ENCODE measurements at regions not wholly inside any gene's neighbourhood (a gene's known extent, or its start where the extent isn't known, plus 50 kb on each side); places are given as distances from the start of the nearest gene placed in this dataset.
"Not testable (repeated sequence)": the region's sequence is repeated elsewhere in the genome, so short reads cannot be mapped to it uniquely, and the experiment has no call there.

DNA sequence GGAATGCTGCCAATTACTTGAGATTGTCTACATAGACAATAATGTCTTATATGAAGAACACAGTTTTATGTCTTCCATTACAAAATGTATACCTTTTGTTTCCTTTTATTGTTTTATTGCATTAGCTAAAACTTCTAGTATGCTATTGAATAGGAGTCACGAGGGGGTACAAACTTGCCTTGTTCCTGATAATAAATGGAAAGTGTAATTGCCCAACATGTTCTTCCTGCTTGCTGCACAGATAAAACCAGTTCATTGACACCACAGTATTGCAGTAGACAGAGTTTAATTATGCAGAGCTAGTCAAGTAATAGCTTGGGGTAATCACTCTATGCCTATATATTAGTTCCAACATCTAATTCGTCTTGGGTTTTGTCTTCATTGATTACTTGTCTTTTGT lies 1276.2 kb upstream of the NRXN1 start:
- no peak for DNase-seq (ENCODE audit: low read depth, low spot score)

DNA sequence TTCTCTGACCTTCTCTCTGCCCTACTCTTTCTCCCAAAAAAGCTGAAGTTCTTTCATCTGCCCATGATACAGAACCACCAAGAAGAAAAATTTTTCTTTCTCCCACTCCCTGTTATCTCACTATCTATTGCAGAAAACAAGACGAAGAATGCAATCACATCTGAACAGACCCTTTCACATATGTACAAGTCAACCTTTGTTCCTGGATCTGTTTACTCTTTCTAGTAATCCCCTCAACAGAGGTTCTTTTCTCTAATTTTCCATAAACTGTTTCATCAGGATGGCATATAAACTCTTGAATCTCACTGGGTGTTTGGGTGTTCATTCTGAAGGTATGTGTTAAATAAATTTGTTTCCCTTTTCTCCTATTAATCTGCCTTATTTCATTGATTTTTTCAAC lies 1262.7 kb upstream of the NRXN1 start:
- no peak for DNase-seq (ENCODE audit: low read depth, low spot score)

DNA sequence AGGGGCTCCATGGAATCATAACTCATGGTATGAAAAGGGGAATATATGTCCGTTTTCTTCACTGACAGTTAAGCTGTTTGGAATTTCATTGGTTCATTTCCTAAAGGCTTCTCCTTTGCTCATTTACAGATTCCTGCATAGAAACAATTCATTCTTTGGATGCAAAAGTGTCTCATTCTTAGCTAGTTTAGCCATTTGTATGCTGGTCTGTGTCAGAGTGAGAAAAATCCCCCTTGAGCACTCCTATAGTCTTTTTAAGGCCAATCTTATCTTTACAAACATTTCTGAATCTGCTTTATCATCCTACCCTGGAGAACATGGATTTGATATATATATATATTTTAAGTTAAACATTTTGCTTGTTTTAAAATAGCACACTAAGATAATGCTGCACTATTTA lies 1260.9 kb upstream of the NRXN1 start:
- DNase-seq (ENCODE audit: low read depth, low spot score): no peak

DNA sequence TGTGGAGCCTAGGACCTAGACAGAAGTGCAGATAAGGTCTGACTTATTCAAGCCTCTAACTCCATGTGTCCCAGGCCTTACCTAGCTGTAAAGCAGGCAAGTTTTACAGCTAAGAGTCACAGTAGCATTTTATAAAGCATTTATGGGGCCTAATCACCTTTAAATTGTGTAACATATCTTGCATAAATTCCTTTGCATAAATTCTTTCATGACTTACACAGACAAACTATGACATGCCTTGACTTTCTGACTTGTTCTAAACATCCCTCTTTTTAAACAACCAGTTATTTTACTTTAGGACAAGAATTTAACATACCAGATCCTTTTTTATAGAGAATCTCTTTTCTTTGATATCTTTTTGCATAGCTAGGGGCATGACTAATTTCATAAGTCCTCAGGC lies 1257.8 kb upstream of the NRXN1 start:
- no peak for DNase-seq (ENCODE audit: low read depth, low spot score)

DNA sequence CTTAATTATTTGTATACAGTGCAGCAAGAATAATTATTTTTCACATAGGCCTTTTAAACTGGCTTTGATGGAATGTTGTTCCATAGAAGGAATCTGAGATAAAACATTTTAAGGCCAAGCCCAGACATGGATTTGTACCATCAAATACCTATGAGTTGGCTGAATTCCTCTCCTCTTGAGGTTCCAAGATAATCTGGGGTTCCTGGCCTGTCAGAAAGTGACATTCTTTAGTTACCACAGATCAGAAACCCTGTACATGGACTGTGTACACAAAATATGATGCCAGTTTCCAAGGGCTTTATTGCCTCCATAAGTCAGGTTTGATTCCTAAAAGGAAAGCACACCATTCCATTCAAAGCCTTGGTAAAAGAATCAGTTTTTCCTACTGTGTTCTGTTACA lies 1256.7 kb upstream of the NRXN1 start:
- DNase-seq (ENCODE audit: low read depth, low spot score): no peak

DNA sequence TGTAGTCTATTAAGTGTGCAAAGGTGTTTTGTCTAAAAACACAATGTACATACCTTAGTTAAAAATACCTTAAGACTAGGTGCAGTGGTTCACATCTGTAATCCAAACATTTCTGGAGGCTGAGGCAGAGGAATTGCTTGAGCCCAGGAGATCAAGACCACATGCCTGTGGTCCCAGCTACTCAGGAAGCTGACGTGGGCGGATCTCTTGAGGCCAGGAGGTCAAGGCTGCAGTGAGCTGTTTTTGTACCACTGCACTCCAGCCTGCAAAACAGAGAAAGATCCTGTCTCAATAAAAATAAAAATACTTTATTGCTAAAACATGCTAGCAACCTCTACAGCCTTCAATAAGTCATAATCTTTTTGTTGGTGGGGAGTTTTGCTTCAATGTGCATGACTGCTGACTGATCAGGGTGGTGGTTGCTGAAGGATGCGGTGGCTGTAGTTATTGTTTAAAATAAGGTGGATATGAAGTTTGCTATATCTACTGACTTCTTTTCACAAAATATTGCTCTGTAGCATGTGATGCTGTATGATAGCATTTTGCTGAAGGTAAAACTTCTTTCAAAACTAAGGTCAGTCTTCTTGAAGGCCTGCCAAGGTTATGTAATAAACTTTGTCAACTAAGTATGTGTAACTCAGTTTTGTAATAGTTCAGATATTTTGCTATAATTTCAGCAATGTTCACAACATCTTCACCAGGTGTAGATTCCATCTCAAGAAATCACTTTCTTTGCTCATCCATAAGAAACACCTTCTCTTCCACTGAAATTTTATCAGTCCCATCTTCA lies 1238.0 kb upstream of the NRXN1 start:
- peak; percentile 47 for DNase-seq (ENCODE audit: low read depth, low spot score)

DNA sequence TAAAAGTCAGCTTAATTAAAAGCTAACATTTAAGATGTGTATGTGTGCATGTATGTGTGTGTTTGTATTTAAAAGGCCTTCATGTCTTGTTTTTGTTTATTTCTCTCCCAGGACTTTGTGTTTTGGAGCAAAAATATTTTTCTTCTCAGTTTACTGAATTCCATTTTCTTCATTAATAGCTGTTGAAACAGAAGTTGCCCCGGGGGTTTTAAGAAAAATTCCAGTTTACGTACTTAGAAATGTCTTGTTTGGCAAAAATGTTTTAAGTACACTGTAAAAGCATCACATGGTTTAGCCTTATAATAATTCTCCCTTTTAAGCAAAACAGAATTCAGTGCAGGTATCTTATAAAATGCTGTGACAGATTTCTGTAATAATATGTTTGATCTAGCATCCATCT lies 1233.0 kb upstream of the NRXN1 start:
- DNase-seq (ENCODE audit: low read depth, low spot score): no peak

DNA sequence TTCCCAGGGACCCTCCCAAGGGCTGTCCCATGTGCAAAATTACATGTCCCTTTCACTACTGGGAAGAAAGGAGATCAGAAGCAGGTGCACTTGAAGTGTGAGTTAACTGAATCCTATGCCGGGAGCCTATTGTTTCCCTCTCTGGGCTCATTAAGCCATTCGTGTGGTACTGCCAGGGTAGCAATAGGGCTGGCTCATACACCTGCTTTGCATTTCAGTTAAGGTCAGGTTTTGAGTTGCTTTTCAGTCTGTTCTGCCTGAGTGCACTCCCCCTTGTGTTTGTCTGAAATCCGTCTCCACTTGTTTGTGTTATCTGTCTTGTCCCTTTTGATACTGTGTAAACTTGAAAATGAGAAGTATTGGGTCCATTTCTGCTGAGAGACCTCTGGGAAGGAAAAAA lies 1232.6 kb upstream of the NRXN1 start:
- no peak for DNase-seq (ENCODE audit: low read depth, low spot score)

DNA sequence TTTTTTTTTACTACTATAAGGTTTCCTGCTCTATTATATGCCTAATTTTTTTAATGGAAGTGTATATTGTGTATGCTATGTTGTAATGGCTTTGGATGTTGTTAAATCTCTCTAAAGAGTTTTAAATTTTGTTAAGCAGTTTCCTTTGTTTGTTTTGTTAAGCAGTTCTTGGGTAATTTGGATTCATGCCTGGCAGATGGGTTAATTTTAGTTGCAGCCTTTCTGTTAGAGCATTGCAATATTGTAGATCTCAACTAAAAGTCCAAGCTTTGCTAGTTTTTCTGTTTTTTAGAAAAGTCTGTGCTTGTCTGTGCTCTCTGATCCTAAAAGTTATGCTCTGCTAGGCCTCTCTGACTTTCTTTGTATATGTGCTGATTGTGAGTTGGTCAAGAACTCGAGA lies 1229.0 kb upstream of the NRXN1 start:
- DNase-seq (ENCODE audit: low read depth, low spot score): no peak

DNA sequence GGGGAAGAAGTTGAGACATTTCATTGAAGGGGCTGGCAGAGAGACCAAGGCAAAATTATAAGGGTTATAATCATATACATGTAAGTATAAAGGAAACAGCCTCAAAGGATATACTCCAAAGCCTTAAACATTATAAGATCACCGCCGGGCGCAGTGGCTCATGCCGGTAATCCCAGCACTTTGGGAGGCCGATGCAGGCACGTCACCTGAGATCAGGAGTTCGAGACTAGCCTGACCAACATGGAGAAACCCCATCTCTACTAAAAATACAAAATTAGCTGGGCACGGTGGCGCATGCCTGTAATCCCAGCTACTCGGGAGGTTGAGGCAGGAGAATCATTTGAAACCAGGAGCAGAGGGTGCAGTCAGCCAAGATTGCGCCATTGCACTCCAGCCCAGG lies 1227.0 kb upstream of the NRXN1 start:
- not testable (repeated sequence) for DNase-seq (ENCODE audit: low read depth, low spot score)

DNA sequence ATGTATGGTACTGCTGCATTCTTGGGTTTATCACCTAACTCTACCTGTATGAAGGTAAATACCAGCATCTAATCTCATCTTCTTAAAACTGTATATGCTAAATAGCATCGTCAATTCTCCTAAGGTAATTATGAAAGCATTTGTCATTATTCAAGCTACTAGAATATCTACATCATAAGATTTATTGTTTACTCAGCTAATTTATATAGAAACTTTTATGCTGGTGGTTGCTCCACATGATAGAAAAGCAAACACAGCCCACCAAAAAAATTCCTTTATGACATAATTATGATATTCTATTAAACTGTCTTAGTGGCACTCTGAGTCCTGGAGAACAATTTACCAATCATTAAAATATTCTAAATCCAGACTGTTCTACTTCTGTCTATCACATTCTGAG lies 1226.1 kb upstream of the NRXN1 start:
- DNase-seq (ENCODE audit: low read depth, low spot score): no peak

DNA sequence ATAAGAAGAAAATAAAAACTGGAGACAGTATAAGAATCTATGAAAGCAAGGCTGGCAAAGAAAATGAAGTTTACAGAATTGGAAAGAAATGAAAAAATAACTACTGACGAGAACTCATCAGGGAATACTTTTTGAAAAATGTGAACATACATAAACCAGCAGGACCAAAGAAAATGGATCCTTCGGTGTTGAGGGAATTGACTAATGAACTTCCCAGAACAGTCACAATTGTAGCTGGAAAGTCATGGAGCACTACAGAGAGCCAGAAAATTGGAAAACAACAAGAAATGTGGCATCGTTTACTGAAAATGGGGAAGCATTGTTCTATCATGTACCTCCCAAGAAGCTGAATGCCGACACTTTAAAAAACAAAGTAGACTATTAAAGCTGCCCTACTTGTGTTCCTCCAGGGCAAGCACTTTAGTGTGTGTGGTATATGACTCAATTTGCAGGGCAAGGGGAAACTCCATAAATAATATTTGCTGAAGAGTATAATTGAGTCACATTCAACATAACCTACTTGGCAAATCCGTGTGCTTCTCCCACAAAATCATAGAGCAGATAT lies 1221.6 kb upstream of the NRXN1 start:
- DNase-seq (ENCODE audit: low read depth, low spot score): no peak

DNA sequence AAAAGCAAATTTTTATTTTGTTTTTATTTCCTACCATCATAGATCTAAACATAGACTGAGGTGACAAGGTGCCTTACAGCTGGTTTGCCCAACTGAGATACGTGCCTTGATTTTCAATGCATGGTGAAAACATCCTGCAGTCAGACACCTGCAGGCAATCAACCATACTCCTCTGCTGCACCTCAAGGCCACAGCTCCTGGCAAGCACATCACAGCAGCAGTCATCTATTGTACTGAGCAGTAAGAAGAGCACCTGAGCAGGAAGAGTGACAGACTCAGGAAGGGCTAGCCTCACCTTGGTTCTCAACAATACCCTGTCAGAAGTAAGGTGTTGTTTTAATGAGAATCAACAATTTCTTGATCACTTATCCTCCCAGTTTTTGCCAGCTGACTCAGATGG lies 1206.8 kb upstream of the NRXN1 start:
- DNase-seq (ENCODE audit: low read depth, low spot score): no peak

DNA sequence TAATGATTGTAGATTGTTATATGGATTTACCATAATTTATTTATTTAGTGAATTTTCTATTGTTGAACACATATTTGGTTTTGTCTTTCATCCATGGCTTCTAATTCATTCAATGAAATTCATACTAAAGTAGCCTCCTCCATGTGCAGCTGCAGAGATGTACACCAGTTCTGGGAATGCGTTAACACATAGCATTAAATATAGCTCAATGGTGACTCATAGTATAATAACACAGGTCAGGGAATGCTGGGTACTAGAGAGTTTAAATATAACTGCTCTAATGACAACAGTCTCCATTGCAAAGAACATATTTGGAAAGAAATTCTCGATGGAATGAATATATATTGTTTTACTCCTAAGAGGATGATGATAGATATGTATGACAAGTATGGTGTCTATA lies 1190.2 kb upstream of the NRXN1 start:
- DNase-seq (ENCODE audit: low read depth, low spot score): peak; percentile 3

DNA sequence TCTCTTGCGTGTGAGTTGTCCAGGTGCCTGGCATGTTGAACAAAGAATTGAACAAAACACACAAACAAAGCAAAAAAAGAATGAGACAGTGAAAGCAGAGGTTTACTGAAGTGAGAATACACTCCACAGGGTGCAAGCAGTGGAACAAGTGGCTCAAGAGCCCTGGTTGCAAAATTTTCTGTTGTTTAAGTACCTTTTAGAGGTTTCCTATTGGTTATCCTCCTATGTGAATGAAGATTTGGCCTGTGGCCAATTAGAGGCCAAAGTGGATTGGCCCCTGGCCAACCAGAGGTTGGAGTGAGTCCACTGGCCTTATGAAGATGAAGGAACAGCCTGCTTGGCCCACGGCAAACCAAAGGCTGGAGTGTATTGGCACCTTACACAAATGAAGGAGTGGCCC lies 1188.5 kb upstream of the NRXN1 start:
- no peak for DNase-seq (ENCODE audit: low read depth, low spot score)

DNA sequence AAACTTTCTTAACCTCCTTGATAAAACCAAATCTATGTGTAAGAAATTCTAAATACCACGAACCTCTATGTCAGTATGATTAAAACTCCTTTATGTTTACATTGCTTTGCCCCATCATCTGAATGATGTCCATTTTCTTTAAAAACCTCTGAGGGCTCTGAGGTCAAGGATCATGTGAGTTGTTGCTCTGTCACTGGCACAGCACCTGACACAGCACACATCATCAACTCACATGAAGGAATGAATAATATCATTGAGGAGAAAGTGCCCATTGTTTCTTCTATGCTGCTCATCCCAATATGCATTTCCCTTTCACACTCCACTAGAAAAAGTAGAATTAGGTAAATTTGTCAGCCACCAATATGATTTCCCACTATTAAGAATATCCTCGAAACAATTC lies 1178.7 kb upstream of the NRXN1 start:
- no peak for DNase-seq (ENCODE audit: low read depth, low spot score)

DNA sequence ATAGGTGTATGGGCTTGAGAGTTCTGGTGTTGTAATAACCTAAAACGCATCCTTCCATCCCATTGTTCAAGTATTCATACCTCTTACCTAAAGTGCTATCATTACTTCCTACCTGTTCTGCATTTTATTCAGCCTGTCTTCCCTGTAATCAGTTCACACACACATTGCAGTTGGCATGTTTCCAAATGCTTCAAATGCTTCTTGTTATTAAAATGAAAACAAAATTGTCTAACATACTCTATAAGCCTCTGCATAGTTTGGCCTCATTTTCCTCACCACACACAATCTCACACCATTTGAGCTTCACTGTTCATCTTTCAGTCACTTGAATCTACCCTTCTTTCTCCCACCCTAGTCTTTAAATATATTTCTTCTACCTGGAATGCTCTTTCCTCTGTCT lies 1178.2 kb upstream of the NRXN1 start:
- no peak for DNase-seq (ENCODE audit: low read depth, low spot score)

DNA sequence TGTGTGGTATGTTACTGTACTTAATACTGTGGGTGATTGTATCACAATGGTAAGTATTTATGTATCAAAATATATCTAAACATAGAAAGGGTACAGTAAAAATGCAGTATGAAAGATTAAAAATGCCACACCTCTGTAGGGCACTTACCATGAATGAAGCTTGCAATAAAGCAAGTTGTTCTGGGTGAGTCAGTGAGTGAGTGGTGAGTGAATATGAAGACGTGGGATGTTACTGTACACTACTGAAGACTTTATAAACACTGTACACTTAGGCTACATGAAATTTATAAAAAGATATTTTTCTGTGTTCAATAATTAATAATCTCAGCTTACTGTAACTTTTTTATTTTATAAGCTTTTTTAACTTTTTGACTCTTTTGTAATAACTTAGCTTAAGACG lies 1162.4 kb upstream of the NRXN1 start:
- no peak for DNase-seq (ENCODE audit: low read depth, low spot score)

DNA sequence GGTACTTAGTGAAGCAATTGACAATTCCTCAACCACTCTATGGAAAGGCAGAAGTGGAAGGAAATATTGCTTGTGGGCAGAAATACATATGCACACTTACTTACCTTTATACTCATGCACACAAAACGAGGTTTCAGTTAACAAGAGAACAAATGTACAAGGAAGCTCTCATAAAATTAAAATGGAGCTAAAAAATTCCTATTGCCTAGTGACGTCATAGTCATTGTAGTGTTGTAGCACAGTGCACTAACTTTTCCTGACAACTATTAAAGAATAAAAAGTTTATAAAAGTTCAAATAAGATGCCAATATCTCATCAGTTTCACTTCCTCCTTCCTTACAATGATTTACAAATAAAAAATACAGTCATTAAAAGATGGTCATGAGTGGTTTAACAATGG lies 1161.9 kb upstream of the NRXN1 start:
- DNase-seq (ENCODE audit: low read depth, low spot score): no peak

DNA sequence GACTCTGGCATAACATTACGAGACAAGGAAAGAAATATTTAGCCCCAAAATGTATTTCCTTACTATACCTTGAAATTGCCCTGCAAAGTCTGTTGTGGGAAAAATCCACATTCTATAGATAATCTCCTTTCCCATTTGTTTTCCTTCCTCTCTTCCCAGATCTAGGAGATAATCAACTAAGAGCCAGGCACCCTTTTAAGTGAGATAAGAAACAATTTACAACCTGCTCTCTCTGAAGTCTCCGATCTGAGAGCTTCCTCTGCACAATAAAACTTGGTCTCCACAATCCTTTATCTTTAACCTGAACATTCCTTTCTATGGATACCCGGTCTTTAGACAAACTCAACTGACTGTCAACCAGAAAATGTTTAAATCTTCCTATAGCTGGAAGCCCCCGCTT lies 1160.7 kb upstream of the NRXN1 start:
- no peak for DNase-seq (ENCODE audit: low read depth, low spot score)

DNA sequence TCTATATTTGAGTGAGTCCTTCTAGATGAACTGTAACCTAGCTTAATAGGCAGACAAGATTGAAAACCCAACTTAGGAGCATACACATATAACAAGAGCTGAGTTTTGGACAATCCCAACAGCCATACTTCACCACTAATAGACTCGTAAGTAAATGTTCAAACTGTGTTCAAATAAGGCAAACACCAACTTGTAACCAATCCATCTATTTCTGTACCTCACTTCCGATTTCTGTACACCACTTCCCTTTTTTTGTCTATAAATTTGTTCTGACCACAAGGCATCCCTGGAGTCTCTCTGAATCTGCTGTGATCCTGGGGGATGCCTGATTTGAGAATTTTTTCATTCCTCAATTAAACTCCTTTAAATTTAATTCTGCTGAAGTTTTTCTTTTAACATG lies 1149.1 kb upstream of the NRXN1 start:
- no peak for DNase-seq (ENCODE audit: low read depth, low spot score)

DNA sequence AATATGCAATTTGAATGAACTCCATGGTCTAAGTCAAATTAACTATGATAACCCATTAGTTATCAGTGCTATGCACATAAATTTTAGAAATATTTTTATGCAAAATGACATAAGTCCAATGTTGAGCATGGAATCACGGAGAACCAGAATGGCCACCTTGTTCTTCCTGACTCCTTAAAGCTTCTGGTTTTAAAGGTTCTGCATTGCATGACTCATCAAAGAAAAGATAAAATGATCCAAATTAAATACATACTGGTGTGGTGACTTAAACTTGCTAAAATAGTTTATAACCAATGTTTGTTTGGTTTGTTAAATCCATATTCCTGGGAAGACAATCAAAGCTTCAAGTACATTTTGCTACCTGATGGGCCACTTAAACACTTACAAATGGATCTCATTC lies 1146.9 kb upstream of the NRXN1 start:
- no peak for DNase-seq (ENCODE audit: low read depth, low spot score)

DNA sequence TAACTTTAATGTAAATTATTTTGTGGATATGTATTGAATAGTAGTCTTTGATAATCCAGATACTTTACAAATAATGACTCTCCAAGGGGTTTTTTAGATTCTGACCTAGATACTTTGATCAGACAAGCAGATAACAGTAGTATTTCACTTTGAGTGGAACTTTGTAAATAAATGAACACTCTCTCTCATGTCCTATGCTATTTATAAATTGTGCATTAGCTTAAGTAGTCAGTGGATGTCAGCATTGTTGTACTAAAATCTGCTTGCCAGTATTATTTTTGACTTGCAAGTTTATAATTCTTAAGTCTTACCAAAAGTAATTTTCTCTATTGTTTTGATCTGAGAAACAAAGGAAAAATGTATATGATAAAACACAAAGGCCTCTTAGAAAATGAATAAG lies 1113.1 kb upstream of the NRXN1 start:
- DNase-seq (ENCODE audit: low read depth, low spot score): no peak

DNA sequence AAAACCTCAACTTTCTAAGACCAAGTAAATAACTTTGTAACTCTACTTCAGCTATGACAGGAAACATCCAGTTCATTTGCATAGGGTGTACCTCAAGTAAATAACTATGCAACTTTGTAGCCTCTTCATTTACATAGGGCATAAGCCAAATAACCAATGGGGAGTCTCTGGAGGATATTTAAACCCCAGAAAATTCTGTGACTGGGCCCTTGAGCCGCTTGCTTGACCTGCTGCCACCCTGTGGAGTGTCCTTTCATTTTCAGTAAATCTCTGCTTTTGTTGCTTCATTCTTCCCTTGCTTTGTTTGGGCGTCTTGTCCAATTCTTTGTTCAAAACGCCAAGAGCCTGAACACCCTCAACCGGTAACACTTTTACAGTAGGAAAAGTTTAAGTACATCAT lies 1112.7 kb upstream of the NRXN1 start:
- DNase-seq (ENCODE audit: low read depth, low spot score): no peak
